ENCODE measurements at regions not wholly inside any gene's neighbourhood (a gene's known extent, or its start where the extent isn't known, plus 50 kb on each side); places are given as distances from the start of the nearest gene placed in this dataset.

DNA sequence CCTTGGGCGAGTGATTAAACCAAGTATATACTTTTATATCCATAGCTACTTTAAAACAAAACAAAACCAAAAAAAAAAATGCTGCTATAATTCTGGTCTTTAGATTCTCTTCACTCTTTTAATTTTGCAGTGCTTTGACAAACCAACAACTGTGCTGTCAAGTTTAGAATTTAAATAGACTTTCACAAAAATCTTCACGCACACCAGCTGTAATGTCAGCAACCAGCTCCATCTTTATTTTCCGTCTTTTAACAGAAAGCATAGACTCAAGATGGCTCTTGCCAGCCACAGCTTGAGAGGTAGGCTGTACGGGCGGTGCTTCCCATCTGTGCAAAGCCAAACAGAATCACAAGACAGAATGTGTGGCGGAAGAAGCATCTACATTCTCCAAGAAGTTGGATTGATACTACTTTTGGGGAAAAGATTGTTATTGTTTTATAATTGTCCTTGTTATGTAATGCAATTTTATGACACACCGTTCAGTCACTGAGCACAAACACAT lies 388.3 kb upstream of the MAGEC2 start:
- H3K4me2 ChIP-seq: no peak overlapping the region
- no peaks in the 10 kb centered on the region for H3K27me3 ChIP-seq
- H3K27ac ChIP-seq: no peak overlapping the region
- WGBS (ENCODE audit: low lambda C conversion rate, missing lambda C conversion rate): 82% methylated on average over 7 of the region's 7 CpGs
- no peak overlapping the region for H3K4me3 ChIP-seq
- TF ChIP-seq, protein P1, sequence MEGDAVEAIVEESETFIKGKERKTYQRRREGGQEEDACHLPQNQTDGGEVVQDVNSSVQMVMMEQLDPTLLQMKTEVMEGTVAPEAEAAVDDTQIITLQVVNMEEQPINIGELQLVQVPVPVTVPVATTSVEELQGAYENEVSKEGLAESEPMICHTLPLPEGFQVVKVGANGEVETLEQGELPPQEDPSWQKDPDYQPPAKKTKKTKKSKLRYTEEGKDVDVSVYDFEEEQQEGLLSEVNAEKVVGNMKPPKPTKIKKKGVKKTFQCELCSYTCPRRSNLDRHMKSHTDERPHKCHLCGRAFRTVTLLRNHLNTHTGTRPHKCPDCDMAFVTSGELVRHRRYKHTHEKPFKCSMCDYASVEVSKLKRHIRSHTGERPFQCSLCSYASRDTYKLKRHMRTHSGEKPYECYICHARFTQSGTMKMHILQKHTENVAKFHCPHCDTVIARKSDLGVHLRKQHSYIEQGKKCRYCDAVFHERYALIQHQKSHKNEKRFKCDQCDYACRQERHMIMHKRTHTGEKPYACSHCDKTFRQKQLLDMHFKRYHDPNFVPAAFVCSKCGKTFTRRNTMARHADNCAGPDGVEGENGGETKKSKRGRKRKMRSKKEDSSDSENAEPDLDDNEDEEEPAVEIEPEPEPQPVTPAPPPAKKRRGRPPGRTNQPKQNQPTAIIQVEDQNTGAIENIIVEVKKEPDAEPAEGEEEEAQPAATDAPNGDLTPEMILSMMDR (IDR thresholded peaks at IDR 0.05; ENCODE audit: poor library complexity): no peak
- TF ChIP-seq EZH2 (IDR thresholded peaks at IDR 0.05; ENCODE audit: borderline replicate concordance) (no peak), EZH2phosphoT487 (IDR thresholded peaks at IDR 0.05; ENCODE audit: low read depth, severe bottlenecking, unreplicated experiment) (no peak)
- no peak for DNase-seq (ENCODE audit: low spot score)
- no peak overlapping the region for H2AFZ ChIP-seq
- H3K4me1 ChIP-seq (ENCODE audit: insufficient read depth): no peaks in the 10 kb centered on the region
- no peaks in the 10 kb centered on the region for H4K20me1 ChIP-seq (ENCODE audit: insufficient read depth, poor library complexity, severe bottlenecking)
- no peaks in the 10 kb centered on the region for H3K79me2 ChIP-seq
- H3K9me3 ChIP-seq (ENCODE audit: low read depth): no peaks in the 10 kb centered on the region
- H3K36me3 ChIP-seq (replicated peaks; ENCODE audit: insufficient read depth, low read depth): no peaks in the 10 kb centered on the region
- H3K9me2 ChIP-seq (replicated peaks; ENCODE audit: insufficient read depth): no peaks in the 10 kb centered on the region

DNA sequence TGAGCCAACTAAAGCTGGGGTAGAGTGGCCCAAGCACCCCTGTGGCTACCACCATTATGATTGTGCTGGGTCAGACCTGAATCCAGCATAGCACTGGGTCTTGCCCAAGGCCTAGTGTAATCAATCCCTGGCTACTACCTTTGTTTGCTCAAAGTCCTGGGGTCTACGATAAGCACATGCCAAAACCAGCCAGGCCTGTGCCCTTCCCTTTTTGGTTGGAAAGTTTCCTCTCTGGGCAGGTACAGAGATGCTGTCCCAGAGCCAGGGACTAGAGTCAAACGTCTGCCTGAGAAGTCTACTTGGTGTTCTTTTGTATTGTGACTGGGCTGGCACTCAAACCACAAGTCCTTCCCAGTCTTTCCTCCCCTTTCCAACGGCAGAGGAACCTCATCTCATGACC lies 371.5 kb upstream of the MAGEC2 start:
- no peaks in the 10 kb centered on the region for H3K9me2 ChIP-seq (replicated peaks; ENCODE audit: insufficient read depth)
- H3K36me3 ChIP-seq (replicated peaks; ENCODE audit: insufficient read depth, low read depth): no peaks in the 10 kb centered on the region
- TF ChIP-seq, protein P1 (IDR thresholded peaks at IDR 0.05; ENCODE audit: poor library complexity): no peak
- TF ChIP-seq EZH2phosphoT487 (IDR thresholded peaks at IDR 0.05; ENCODE audit: low read depth, severe bottlenecking, unreplicated experiment) (no peak), EZH2 (IDR thresholded peaks at IDR 0.05; ENCODE audit: borderline replicate concordance) (no peak)
- H3K4me3 ChIP-seq: no peak overlapping the region
- H3K9me3 ChIP-seq (ENCODE audit: low read depth): no peaks in the 10 kb centered on the region
- no peak for DNase-seq (ENCODE audit: low spot score)
- no peak overlapping the region for H2AFZ ChIP-seq
- no peak overlapping the region for H3K27ac ChIP-seq
- 53% methylated on average over 3 of the region's 3 CpGs for WGBS (ENCODE audit: low lambda C conversion rate, missing lambda C conversion rate)
- no peak overlapping the region for H3K4me2 ChIP-seq
- H3K79me2 ChIP-seq: no peaks in the 10 kb centered on the region
- H3K4me1 ChIP-seq (ENCODE audit: insufficient read depth): no peaks in the 10 kb centered on the region
- H3K27me3 ChIP-seq: no peaks in the 10 kb centered on the region
- H4K20me1 ChIP-seq (ENCODE audit: insufficient read depth, poor library complexity, severe bottlenecking): no peaks in the 10 kb centered on the region

DNA sequence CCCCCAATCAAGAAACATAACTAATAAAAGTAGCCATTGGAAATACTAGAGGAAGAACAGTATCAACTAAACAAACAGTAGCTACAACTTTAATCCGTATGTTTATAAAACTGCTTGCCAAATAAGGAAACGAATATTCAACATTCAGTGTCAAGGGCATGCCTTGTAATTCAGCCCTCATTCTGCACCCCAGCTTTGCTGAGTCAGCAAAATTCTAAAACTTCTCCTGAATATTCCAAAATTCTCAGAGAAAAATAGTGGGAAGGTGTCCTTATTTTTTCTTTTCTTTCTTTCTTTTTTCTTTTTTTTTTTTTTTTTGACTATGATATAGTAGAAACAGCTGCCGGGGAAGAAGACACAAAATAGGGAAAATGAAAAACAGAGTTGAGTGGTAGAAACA lies 344.8 kb upstream of the MAGEC2 start:
- Histone ChIP-seq H3K27me3 (no peaks in the 10 kb centered on the region), H3K9me2 (replicated peaks; ENCODE audit: insufficient read depth) (no peaks in the 10 kb centered on the region), H3K4me1 (ENCODE audit: insufficient read depth) (no peaks in the 10 kb centered on the region), H2AFZ (no peak overlapping the region), H3K4me3 (no peak overlapping the region), H3K4me2 (no peak overlapping the region), H3K79me2 (no peaks in the 10 kb centered on the region), H3K36me3 (replicated peaks; ENCODE audit: insufficient read depth, low read depth) (no peaks in the 10 kb centered on the region), H3K9me3 (ENCODE audit: low read depth) (no peaks in the 10 kb centered on the region), H4K20me1 (ENCODE audit: insufficient read depth, poor library complexity, severe bottlenecking) (no peaks in the 10 kb centered on the region), H3K27ac (no peak overlapping the region)
- 54% methylated on average over 3 of the region's 3 CpGs for WGBS (ENCODE audit: low lambda C conversion rate, missing lambda C conversion rate)
- DNase-seq (ENCODE audit: low spot score): no peak
- TF ChIP-seq EZH2phosphoT487 (IDR thresholded peaks at IDR 0.05; ENCODE audit: low read depth, severe bottlenecking, unreplicated experiment): no peak
- TF ChIP-seq, protein P1 (IDR thresholded peaks at IDR 0.05; ENCODE audit: poor library complexity): no peak
- no peak for TF ChIP-seq EZH2 (IDR thresholded peaks at IDR 0.05; ENCODE audit: borderline replicate concordance)

DNA sequence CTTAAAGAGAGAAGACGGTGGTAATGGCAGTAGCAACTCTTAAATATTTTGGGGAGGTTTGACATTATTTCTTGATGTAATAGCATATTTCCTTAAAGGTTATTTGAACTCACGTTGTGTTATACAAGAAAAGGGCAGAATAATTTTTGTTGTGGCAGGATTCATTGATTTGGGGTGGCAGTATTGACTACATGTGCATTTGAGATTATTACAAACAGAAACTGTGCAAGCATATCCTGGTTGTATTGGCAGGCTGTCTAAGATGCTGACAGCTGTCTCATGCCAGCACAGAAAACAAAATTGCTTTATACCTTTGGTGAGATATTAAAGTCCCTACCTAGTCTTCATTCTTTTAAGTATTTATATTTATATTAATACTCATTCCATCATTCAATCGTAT lies 300.7 kb upstream of the MAGEC2 start:
- H4K20me1 ChIP-seq (ENCODE audit: insufficient read depth, poor library complexity, severe bottlenecking): no peaks in the 10 kb centered on the region
- H3K36me3 ChIP-seq (replicated peaks; ENCODE audit: insufficient read depth, low read depth): no peaks in the 10 kb centered on the region
- no peaks in the 10 kb centered on the region for H3K4me1 ChIP-seq (ENCODE audit: insufficient read depth)
- no peak overlapping the region for H2AFZ ChIP-seq
- H3K9me3 ChIP-seq (ENCODE audit: low read depth): no peaks in the 10 kb centered on the region
- H3K4me2 ChIP-seq: no peak overlapping the region
- no peaks in the 10 kb centered on the region for H3K79me2 ChIP-seq
- no peak for DNase-seq (ENCODE audit: low spot score)
- TF ChIP-seq EZH2 (IDR thresholded peaks at IDR 0.05; ENCODE audit: borderline replicate concordance): no peak
- H3K9me2 ChIP-seq (replicated peaks; ENCODE audit: insufficient read depth): no peaks in the 10 kb centered on the region
- no peaks in the 10 kb centered on the region for H3K27me3 ChIP-seq
- H3K4me3 ChIP-seq: no peak overlapping the region
- H3K27ac ChIP-seq: no peak overlapping the region
- 68% methylated on average over 3 of the region's 3 CpGs for WGBS (ENCODE audit: low lambda C conversion rate, missing lambda C conversion rate)
